GM12878 (cell line): ENCODE measurements at regions not wholly inside any gene's neighbourhood (a gene's known extent, or its start where the extent isn't known, plus 50 kb on each side); places are given as distances from the start of the nearest gene placed in this dataset.

ENCODE experiments used
- CEBPB ChIP-seq, 2 experiments: fragments of 150-350 bp in 1 of 2; IDR thresholded peaks; 2 replicates each; pipeline ENCODE4 v1.6.1; 2012 to 2014; ENCODE audit warnings: low read depth in 2 of 2, low read length in 2 of 2, borderline replicate concordance in 1 of 2, inconsistent platforms in 1 of 2
- CTCF ChIP-seq, 3 experiments: IDR thresholded peaks in 2 of 3; conservative IDR thresholded peaks in 1 of 3; 2 replicates each; pipeline ENCODE4 v1.5.1; 2011; ENCODE audit warnings: low read depth in 3 of 3, low read length in 3 of 3, mild to moderate bottlenecking in 3 of 3, control low read depth in 2 of 3, moderate library complexity in 2 of 3, inconsistent platforms in 1 of 3, mixed read lengths in 1 of 3; ENCODE audit not compliant: control insufficient read depth in 2 of 3, insufficient read depth in 1 of 3; ENCODE audit errors: extremely low read depth in 1 of 3
- EGR1 ChIP-seq, 2 experiments: IDR thresholded peaks; 1 replicate in 1 of 2; 2 replicates in 1 of 2; pipeline ENCODE4 v1.6.1; 2011 to 2012; ENCODE audit warnings: low read depth in 2 of 2, low read length in 2 of 2, borderline replicate concordance in 1 of 2, mild to moderate bottlenecking in 1 of 2, moderate library complexity in 1 of 2
- FOS ChIP-seq: IDR thresholded peaks from 3 replicates; pipeline ENCODE4 v1.6.1; 2011; ENCODE audit warnings: borderline replicate concordance; ENCODE audit not compliant: insufficient read length; ENCODE audit errors: extremely low read depth
- RFX5 ChIP-seq: IDR thresholded peaks from 2 replicates; pipeline ENCODE4 v1.6.1; 2011; ENCODE audit warnings: low read depth, low read length, improper control_type of control experiment
- SIX5 ChIP-seq: IDR thresholded peaks from 2 replicates; pipeline ENCODE4 v1.6.1; 2011; ENCODE audit warnings: mild to moderate bottlenecking, low read depth, low read length, moderate library complexity; ENCODE audit not compliant: severe bottlenecking

DNA sequence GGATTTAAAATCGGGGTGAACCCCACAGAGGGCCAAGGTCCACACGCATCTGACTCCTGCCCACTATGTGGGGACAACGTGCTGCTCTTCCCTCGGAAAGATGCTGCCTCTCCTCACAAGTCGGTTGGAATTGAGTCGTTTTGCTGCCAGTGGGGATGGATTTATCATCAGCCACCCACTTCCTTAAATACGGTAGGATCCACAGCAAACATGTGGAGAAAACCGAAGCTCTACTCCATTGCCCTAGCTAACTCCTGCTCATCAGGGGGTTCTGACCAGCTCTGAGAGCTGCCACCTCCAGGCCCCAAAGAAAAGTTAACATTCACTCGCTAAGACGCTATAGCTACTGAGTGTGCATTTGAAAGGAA, 80.9 kb downstream of the CHRNA1 start:
- TF ChIP-seq EGR1 (IDR thresholded peaks at IDR 0.05; ENCODE audit: borderline replicate concordance in 1 of 2, low read depth in 2 of 2, low read length in 2 of 2): no peak
- no peak for TF ChIP-seq CEBPB (IDR thresholded peaks at IDR 0.05; ENCODE audit: borderline replicate concordance in 1 of 2, low read depth in 2 of 2, low read length in 2 of 2)
- TF ChIP-seq FOS: no peak
- TF ChIP-seq RFX5: no peak
- no peak for TF ChIP-seq SIX5
- TF ChIP-seq CTCF (IDR thresholded peaks at IDR 0.05 in 2 of 3, conservative IDR thresholded peaks at IDR 0.05 in 1 of 3; ENCODE audit: control insufficient read depth in 2 of 3, extremely low read depth in 1 of 3, insufficient read depth in 1 of 3, low read depth in 3 of 3, low read length in 3 of 3): peak; percentile 19 to 38 (median 20); a peak in 4 of 6 replicates
